ENCODE measurements at regions not wholly inside any gene's neighbourhood (a gene's known extent, or its start where the extent isn't known, plus 50 kb on each side); places are given as distances from the start of the nearest gene placed in this dataset.

- no peak for TF ChIP-seq CTCF (IDR thresholded peaks at IDR 0.05; ENCODE audit: insufficient read depth, low read length, missing control alignments)
Observed at GRCh38 chr6:44761046-44761445, 373.5 kb downstream of the CDC5L start.

GRCh38 chr6:44762496-44762895, 375.0 kb downstream of the CDC5L start:
- ChIA-PET POLR2A (no interaction called here), CTCF (interaction anchor here (0.8 kb wide), 1 partner anchor 94 kb away, joined by 3 read pairs; no protein-coding TSS in a partner anchor)
- no peak for TF ChIP-seq CTCF (IDR thresholded peaks at IDR 0.05; ENCODE audit: insufficient read depth, low read length, missing control alignments)
- no peak for DNase-seq (ENCODE audit: low read depth, low spot score)
- H3K4me3 ChIP-seq (ENCODE audit: low read depth, low read length) = no peak overlapping the region

More at GRCh38 chr6:44761046-44761445, 373.5 kb downstream of the CDC5L start:
- POLR2A ChIA-PET = no interaction called here
- no peak overlapping the region for H3K4me3 ChIP-seq (ENCODE audit: low read depth, low read length)
- CTCF ChIA-PET = interaction anchor here (1.2 kb wide), 1 partner anchor 15 kb away, joined by 3 read pairs; no protein-coding TSS in a partner anchor
- no peak for DNase-seq (ENCODE audit: low read depth, low spot score)

GRCh38 chr6:44771647-44772415, 384.3 kb downstream of the CDC5L start:
- H3K4me3 ChIP-seq (ENCODE audit: low read depth, low read length) = no peak overlapping the region
- no peak for TF ChIP-seq CTCF (IDR thresholded peaks at IDR 0.05; ENCODE audit: insufficient read depth, low read length, missing control alignments)
- CTCF ChIA-PET = interaction anchor here (0.9 to 2.2 kb wide), 2 partner anchors 8 to 116 kb away, joined by 4 to 9 read pairs; no protein-coding TSS in a partner anchor
- POLR2A ChIA-PET = no interaction called here
- no peak for DNase-seq (ENCODE audit: low read depth, low spot score)

DNA sequence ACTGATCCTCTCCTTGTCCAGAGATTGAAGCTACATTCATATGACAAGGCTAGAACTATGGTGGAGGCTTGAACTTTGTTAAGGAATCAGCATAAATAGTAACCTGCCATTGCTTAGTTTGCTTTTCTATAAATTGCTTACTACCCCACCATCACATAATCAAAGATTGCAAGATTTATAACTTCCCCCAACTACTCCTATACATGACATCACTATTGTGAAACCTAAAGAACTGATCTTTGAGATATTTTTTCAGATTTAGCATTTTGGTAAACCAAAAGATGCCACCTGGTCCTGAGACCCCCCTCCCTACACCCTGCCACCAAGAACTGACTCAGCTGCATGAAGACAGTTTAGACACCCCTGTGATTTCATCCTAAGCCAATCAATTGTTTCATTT, 385.3 kb downstream of the CDC5L start:
- TF ChIP-seq CTCF (IDR thresholded peaks at IDR 0.05; ENCODE audit: insufficient read depth, low read length, missing control alignments) = no peak
- CTCF ChIA-PET = no interaction called here
- POLR2A ChIA-PET = no interaction called here

GRCh38 chr6:44775121-44775520, 387.6 kb downstream of the CDC5L start:
- ChIA-PET CTCF (no interaction called here), POLR2A (no interaction called here)
- no peak for TF ChIP-seq CTCF (IDR thresholded peaks at IDR 0.05; ENCODE audit: insufficient read depth, low read length, missing control alignments)
- DNase-seq (ENCODE audit: low read depth, low spot score) = no peak
- no peak overlapping the region for H3K4me3 ChIP-seq (ENCODE audit: low read depth, low read length)

More for the DNA sequence above, 385.3 kb downstream of the CDC5L start:
- no peak overlapping the region for H3K4me3 ChIP-seq (ENCODE audit: low read depth, low read length)
- no peak for DNase-seq (ENCODE audit: low read depth, low spot score)

DNA sequence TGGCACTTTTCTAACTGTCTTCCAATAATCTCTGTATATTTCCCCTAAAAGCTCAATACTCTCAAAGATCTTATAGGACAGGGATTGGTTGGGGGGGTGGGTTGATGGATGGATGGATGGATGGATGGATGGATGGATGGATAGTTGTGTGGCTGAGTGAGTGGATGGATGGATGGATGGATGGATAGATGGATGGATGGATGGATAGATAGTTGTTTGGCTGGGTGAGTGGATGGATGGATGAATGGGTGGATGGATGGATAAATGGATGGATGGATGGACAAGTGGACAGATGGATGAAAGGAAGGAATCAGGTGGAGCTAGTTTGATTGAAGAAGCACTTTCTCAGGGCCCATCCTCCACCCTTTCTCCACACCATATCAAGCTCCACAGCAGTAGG, 388.8 kb downstream of the CDC5L start:
- ChIA-PET CTCF (interaction anchor here (0.6 to 1.0 kb wide), 2 partner anchors 15 to 1247 kb away, joined by 3 read pairs; no protein-coding TSS in a partner anchor), POLR2A (no interaction called here)
- TF ChIP-seq CTCF (IDR thresholded peaks at IDR 0.05; ENCODE audit: insufficient read depth, low read length, missing control alignments) = no peak
- no peak for DNase-seq (ENCODE audit: low read depth, low spot score)
- H3K4me3 ChIP-seq (ENCODE audit: low read depth, low read length) = no peak overlapping the region

All from AG04449 (cell line).